ENCODE measurements at regions not wholly inside any gene's neighbourhood (a gene's known extent, or its start where the extent isn't known, plus 50 kb on each side); places are given as distances from the start of the nearest gene placed in this dataset.

- TF ChIP-seq EZH2 (IDR thresholded peaks at IDR 0.05; ENCODE audit: insufficient read depth, poor library complexity, severe bottlenecking), result no peak
- no peak for TF ChIP-seq EZH2phosphoT487 (IDR thresholded peaks at IDR 0.05; ENCODE audit: insufficient read depth, low read depth)
These were observed 1560.3 kb downstream of the MRPL39 start for GRCh38 chr21:24046829-24047443.

Measured in GM23248 (cell line).